B cell (primary cell): ENCODE measurements at regions not wholly inside any gene's neighbourhood (a gene's known extent, or its start where the extent isn't known, plus 50 kb on each side); places are given as distances from the start of the nearest gene placed in this dataset.

Source experiments
- ATAC-seq: fragments of 200-7000 bp; cut with Tn5 transposase; one replicate; pipeline ENCODE4 v1.10.0; 2021; ENCODE audit warnings: low read depth, mild to moderate bottlenecking, moderate number of reproducible peaks, moderate library complexity
- CTCF ChIA-PET: fragments of 350-600 bp; sonication (Branson Sonifier 250); formaldehyde crosslinking; loops from one replicate; lab custom pipeline; 2021; ENCODE audit warnings: antibody characterized with exemption, inconsistent platforms; lab: Charles Lee
- POLR2A ChIA-PET: fragments of 350-600 bp; sonication (Branson Sonifier 250); formaldehyde crosslinking; loops from one replicate; lab custom pipeline; 2021; ENCODE audit warnings: antibody characterized with exemption; lab: Charles Lee
- DNase-seq: peaks from one replicate; pipeline ENCODE4 v3.0.0; 2013
- H2AFZ ChIP-seq: 2 replicates; pipeline ENCODE4 v1.6.1; 2012; ENCODE audit warnings: mild to moderate bottlenecking, low read depth, low read length; ENCODE audit not compliant: insufficient read depth, poor library complexity, severe bottlenecking
- H3K27ac ChIP-seq, 2 donors: 1 replicate in 1 of 2; 2 replicates in 1 of 2; pipeline ENCODE4 v1.5.1; 2012 to 2013; ENCODE audit warnings: low read length in 2 of 2, mild to moderate bottlenecking in 2 of 2, moderate library complexity in 1 of 2
- H3K27me3 ChIP-seq, 4 experiments: fragments of 200-600 bp in 1 of 4; sonication (generic) in 1 of 4; replicated peaks in 1 of 4; 1 replicate in 2 of 4; 2 replicates in 2 of 4; pipeline versions ENCODE4 v1.6.1 to v1.7.0; 2013 to 2016; ENCODE audit warnings: low read length in 3 of 4, mild to moderate bottlenecking in 2 of 4, mixed read lengths in 1 of 4, moderate library complexity in 1 of 4; ENCODE audit not compliant: insufficient read depth in 4 of 4, control insufficient read depth in 3 of 4; ENCODE audit errors: control extremely low read depth in 1 of 4
- H3K36me3 ChIP-seq, 2 experiments: replicated peaks in 1 of 2; 1 replicate in 1 of 2; 2 replicates in 1 of 2; pipeline versions ENCODE4 v1.6.1 to v1.7.1; 2013; ENCODE audit warnings: low read length in 1 of 2; ENCODE audit not compliant: insufficient read depth in 2 of 2, control insufficient read depth in 1 of 2; ENCODE audit errors: control extremely low read depth in 1 of 2, extremely low read depth in 1 of 2
- H3K4me1 ChIP-seq, 2 donors: fragments of 200-600 bp in 1 of 2; sonication (generic) in 1 of 2; 1 replicate in 1 of 2; 2 replicates in 1 of 2; pipeline versions ENCODE4 v1.5.1 to v1.6.1; 2013 to 2017; ENCODE audit warnings: low read length in 2 of 2; ENCODE audit not compliant: control insufficient read depth in 2 of 2, insufficient read depth in 2 of 2
- H3K4me2 ChIP-seq: replicated peaks from 2 replicates; pipeline ENCODE3; 2012; ENCODE audit warnings: mild to moderate bottlenecking, low read depth, low read length; ENCODE audit not compliant: poor library complexity, severe bottlenecking
- H3K4me3 ChIP-seq, 5 experiments: fragments of 200-600 bp in 1 of 5; sonication (generic) in 1 of 5; 1 replicate in 3 of 5; 2 replicates in 2 of 5; pipeline versions ENCODE4 v1.5.1 to v1.7.0; 2011 to 2016; ENCODE audit warnings: low read length in 4 of 5, mild to moderate bottlenecking in 4 of 5, low read depth in 2 of 5, control low read depth in 1 of 5, moderate library complexity in 1 of 5; ENCODE audit not compliant: insufficient read depth in 1 of 5; ENCODE audit errors: control extremely low read depth in 1 of 5, extremely low read depth in 1 of 5
- H3K79me2 ChIP-seq: fragments of 200-600 bp; sonication (generic); one replicate; pipeline ENCODE4 v1.6.0; 2016; ENCODE audit warnings: low read length; ENCODE audit not compliant: control insufficient read depth, insufficient read depth
- H3K9ac ChIP-seq: fragments of 200-600 bp; sonication (generic); 2 replicates; pipeline ENCODE4 v1.6.1; 2017; ENCODE audit warnings: mild to moderate bottlenecking, low read length, moderate library complexity
- H3K9me3 ChIP-seq, 3 donors: one replicate each; pipeline versions ENCODE4 v1.6.1 to v1.7.1; 2013; ENCODE audit warnings: low read length in 2 of 3; ENCODE audit not compliant: control insufficient read depth in 2 of 3, insufficient read depth in 1 of 3; ENCODE audit errors: control extremely low read depth in 1 of 3
- H4K20me1 ChIP-seq: 2 replicates; pipeline ENCODE4 v1.6.0; 2012; ENCODE audit warnings: mild to moderate bottlenecking, low read length; ENCODE audit not compliant: insufficient read depth, control insufficient read depth, poor library complexity, severe bottlenecking
- H3K27ac Mint-ChIP-seq: one replicate; pipeline ENCODE4 v1.8.0; 2021; ENCODE audit warnings: mixed read lengths
- H3K27me3 Mint-ChIP-seq: one replicate; pipeline ENCODE4 v1.8.0; 2021; ENCODE audit warnings: mixed read lengths
- H3K4me1 Mint-ChIP-seq: one replicate; pipeline ENCODE4 v1.8.0; 2021; ENCODE audit warnings: mixed read lengths
- H3K4me3 Mint-ChIP-seq: one replicate; pipeline ENCODE4 v1.8.0; 2021; ENCODE audit warnings: mixed read lengths
- H3K9me3 Mint-ChIP-seq: one replicate; pipeline ENCODE4 v1.8.0; 2022; ENCODE audit warnings: mixed read lengths; ENCODE audit not compliant: insufficient read depth
- CTCF ChIP-seq: fragments of 200-600 bp; IDR thresholded peaks from one replicate; pipeline ENCODE4 v1.8.0; 2022; ENCODE audit warnings: antibody characterized with exemption, mild to moderate bottlenecking
- EZH2 ChIP-seq: IDR thresholded peaks from 2 replicates; pipeline ENCODE4 v1.6.1; 2012; ENCODE audit warnings: borderline replicate concordance, low read depth, mild to moderate bottlenecking, moderate library complexity, low read length; ENCODE audit not compliant: insufficient read depth, poor library complexity, severe bottlenecking
- WGBS: methylation state at CpG from one replicate; pipeline ENCODE4 v1.1.5; 2013; ENCODE audit warnings: missing lambda C conversion rate; ENCODE audit not compliant: insufficient coverage; 5-methylcytosine and 5-hydroxymethylcytosine counted together
- intact Hi-C: fragments of 100-400 bp; cut with micrococcal nuclease; formaldehyde crosslinking; loops from one replicate; pipeline ENCODE4 v1.10.0; 2022

DNA sequence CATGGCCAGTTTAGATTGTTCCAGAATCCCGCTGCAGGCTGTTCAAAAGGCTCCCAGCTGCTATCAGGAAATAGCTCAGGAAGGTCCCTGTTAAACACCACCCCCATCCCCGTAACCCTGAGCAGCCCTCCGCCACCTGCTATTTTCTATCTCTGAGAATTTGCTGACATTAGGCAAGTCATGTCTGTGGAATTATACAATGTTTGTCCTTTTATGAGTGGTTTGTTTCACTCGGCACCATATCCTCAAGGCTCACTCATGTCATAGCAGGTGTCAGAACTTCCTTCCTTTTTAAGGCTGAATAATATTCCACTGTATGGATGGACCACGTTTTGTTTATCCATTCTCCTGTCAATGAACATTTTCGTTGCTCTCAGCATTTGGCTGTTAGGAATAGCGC, 164.3 kb upstream of the FOXF1 start:
- no peaks in the 10 kb centered on the region for H3K4me1 ChIP-seq
- H3K36me3 ChIP-seq = no peaks in the 10 kb centered on the region
- no peaks in the 10 kb centered on the region for H3K79me2 ChIP-seq
- H3K27me3 Mint-ChIP-seq = peaks cover 57% of the 10 kb centered on the region
- H3K9ac ChIP-seq = no peak overlapping the region
- peaks cover 0 to 30% (median 7%) of the 10 kb centered on the region in 4 experiments for H3K27me3 ChIP-seq
- ATAC-seq = no peak
- intact Hi-C loops = no loop called here
- H4K20me1 ChIP-seq = no peaks in the 10 kb centered on the region
- ChIA-PET CTCF (no interaction called here), POLR2A (no interaction called here)
- H3K9me3 Mint-ChIP-seq = no peaks in the 10 kb centered on the region
- H3K4me3 Mint-ChIP-seq = no peak overlapping the region
- no peak overlapping the region for H3K27ac ChIP-seq
- 88% methylated on average over 3 of the region's 7 CpGs for WGBS
- DNase-seq = no peak
- H3K4me1 Mint-ChIP-seq = no peaks in the 10 kb centered on the region
- no peak overlapping the region for H2AFZ ChIP-seq
- TF ChIP-seq EZH2 (no peak), CTCF (no peak)
- no peak overlapping the region for H3K4me2 ChIP-seq
- H3K27ac Mint-ChIP-seq = no peak overlapping the region
- H3K4me3 ChIP-seq = no peak overlapping the region
- H3K9me3 ChIP-seq = peaks cover 0 to 12% (median 0%) of the 10 kb centered on the region in 3 donors

DNA sequence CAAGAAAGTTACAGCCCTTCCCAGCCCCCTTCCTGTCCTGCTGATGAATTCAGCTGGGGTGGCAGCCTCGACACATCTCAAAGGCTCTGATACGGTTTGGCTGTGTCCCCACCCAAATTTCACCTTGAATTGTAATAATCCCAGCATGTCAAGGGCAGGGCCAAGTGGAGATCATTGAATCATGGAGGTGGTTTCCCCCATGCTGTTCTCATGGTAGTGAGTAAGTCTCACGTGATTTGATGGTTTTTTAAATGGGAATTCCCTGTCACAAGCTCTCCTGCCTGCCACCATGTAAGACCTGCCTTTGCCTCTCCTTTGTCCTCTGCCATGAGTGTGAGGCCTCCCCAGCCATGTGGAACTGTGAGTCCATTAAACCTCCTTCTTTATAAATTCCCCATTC, 163.2 kb upstream of the FOXF1 start:
- peaks cover 0 to 23% (median 5%) of the 10 kb centered on the region in 4 experiments for H3K27me3 ChIP-seq
- POLR2A ChIA-PET = no interaction called here
- no peaks in the 10 kb centered on the region for H3K4me1 Mint-ChIP-seq

More for the DNA sequence above, 163.2 kb upstream of the FOXF1 start:
- no peak for ATAC-seq
- no peak for TF ChIP-seq EZH2
- no peak for TF ChIP-seq CTCF
- intact Hi-C loops = no loop called here
- H3K79me2 ChIP-seq = no peaks in the 10 kb centered on the region
- no peaks in the 10 kb centered on the region for H3K9me3 Mint-ChIP-seq
- H3K9me3 ChIP-seq = peaks cover 0 to 12% (median 0%) of the 10 kb centered on the region in 3 donors
- H3K27ac Mint-ChIP-seq = no peak overlapping the region
- CTCF ChIA-PET = no interaction called here
- no peak overlapping the region for H3K27ac ChIP-seq
- H3K4me3 Mint-ChIP-seq = no peak overlapping the region
- WGBS = 94% methylated on average over 2 of the region's 3 CpGs
- DNase-seq = no peak
- H3K4me1 ChIP-seq = no peaks in the 10 kb centered on the region
- H3K4me3 ChIP-seq = no peak overlapping the region
- H3K36me3 ChIP-seq = no peaks in the 10 kb centered on the region
- H3K27me3 Mint-ChIP-seq = peaks cover 53% of the 10 kb centered on the region
- H3K4me2 ChIP-seq = no peak overlapping the region
- no peaks in the 10 kb centered on the region for H4K20me1 ChIP-seq
- no peak overlapping the region for H3K9ac ChIP-seq
- H2AFZ ChIP-seq = no peak overlapping the region
